GM23248 (cell line): ENCODE measurements at regions not wholly inside any gene's neighbourhood (a gene's known extent, or its start where the extent isn't known, plus 50 kb on each side); places are given as distances from the start of the nearest gene placed in this dataset.

Source experiments
- EZH2 ChIP-seq: fragments of 200-600 bp; sonication (generic); IDR thresholded peaks from 2 replicates; pipeline ENCODE4 v1.6.1; 2018; ENCODE audit warnings: antibody characterized with exemption, mild to moderate bottlenecking; ENCODE audit not compliant: insufficient read depth, poor library complexity, severe bottlenecking
- EZH2phosphoT487 ChIP-seq: fragments of 200-600 bp; sonication (generic); IDR thresholded peaks from 2 replicates; pipeline ENCODE4 v1.6.1; 2018; ENCODE audit warnings: antibody characterized with exemption, moderate library complexity, mild to moderate bottlenecking, low read depth; ENCODE audit not compliant: insufficient read depth

- no peak for TF ChIP-seq EZH2phosphoT487
- TF ChIP-seq EZH2, result no peak
Observed at GRCh38 chr2:15685143-15685542, 93.5 kb downstream of the DDX1 start.
